ENCODE measurements at regions not wholly inside any gene's neighbourhood (a gene's known extent, or its start where the extent isn't known, plus 50 kb on each side); places are given as distances from the start of the nearest gene placed in this dataset.

- no peak for DNase-seq
Measured at GRCh38 chr21:23223882-23224281, 2225.7 kb downstream of the NCAM2 start.

- no peak for DNase-seq
Measured at GRCh38 chr21:23218667-23219066, 2220.5 kb downstream of the NCAM2 start.

DNA sequence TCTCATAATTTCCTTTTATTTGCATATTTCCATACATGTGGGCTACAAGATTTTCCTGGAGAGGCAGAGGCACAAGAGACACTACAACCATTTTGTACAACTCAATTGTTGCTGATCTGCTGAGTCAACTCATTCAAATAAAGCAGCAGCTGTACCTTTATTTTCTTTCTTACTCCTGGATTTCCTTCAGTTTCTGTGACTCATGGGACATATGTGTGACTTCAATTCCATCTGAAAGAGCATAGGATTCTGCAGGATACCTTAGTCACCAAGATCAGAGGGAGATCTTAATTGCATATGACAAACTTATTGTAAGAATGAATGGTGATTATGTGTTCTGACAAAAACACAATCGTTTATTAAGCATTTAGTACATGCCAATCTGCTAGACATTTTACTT, 2219.4 kb downstream of the NCAM2 start:
- no peak for DNase-seq

DNA sequence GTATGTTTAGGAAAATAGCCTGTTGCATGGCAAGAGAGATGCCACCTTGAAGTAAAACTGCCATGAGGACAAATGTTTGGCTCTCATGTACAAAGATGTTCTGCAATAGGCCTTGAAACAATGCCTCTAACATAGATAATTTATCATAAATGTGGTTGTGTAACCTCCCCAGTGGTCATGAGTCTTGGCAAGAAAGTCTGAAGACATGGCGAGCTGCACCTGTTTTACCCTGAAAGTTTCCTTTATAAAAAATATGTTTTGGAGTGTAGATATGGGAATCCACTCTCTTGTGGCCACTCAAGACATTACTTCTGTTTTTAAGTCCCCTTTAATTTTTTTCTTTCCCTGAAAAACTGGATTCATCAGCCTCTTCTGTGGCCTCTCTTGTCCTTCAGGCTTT, 2217.1 kb downstream of the NCAM2 start:
- no peak for DNase-seq

All from NCI-H1092 treated with DMSO at 0.1 percent for 48 hours (cell line).